ENCODE measurements at regions not wholly inside any gene's neighbourhood (a gene's known extent, or its start where the extent isn't known, plus 50 kb on each side); places are given as distances from the start of the nearest gene placed in this dataset.

DNA sequence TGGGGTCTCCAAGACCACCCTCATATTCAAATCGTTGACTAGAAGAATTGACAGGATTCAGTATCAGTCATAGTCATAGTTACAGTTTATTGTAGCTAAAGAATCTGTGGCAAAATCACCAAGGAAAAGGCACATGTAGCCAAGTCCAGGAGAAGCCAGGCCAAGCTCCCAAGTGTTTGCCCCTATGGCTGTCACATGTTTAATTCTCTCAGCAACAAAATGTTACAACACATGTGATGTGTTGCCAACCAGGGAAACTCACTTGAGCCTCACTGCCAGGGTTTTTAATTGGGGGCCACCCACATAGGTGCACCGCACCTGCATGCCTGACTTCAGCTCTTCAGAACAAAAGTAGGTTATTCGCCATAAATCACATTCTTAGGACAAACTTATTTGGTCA lies 1030.9 kb upstream of the CELF2 start:
- TF ChIP-seq, protein P1, sequence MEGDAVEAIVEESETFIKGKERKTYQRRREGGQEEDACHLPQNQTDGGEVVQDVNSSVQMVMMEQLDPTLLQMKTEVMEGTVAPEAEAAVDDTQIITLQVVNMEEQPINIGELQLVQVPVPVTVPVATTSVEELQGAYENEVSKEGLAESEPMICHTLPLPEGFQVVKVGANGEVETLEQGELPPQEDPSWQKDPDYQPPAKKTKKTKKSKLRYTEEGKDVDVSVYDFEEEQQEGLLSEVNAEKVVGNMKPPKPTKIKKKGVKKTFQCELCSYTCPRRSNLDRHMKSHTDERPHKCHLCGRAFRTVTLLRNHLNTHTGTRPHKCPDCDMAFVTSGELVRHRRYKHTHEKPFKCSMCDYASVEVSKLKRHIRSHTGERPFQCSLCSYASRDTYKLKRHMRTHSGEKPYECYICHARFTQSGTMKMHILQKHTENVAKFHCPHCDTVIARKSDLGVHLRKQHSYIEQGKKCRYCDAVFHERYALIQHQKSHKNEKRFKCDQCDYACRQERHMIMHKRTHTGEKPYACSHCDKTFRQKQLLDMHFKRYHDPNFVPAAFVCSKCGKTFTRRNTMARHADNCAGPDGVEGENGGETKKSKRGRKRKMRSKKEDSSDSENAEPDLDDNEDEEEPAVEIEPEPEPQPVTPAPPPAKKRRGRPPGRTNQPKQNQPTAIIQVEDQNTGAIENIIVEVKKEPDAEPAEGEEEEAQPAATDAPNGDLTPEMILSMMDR (IDR thresholded peaks at IDR 0.05; ENCODE audit: low read depth, low read length, missing control alignments), result no peak
- no peak overlapping the region for H3K4me3 ChIP-seq (replicated peaks; ENCODE audit: low read depth, low read length)
- no peak for DNase-seq (ENCODE audit: extremely low read depth, low read depth)

DNA sequence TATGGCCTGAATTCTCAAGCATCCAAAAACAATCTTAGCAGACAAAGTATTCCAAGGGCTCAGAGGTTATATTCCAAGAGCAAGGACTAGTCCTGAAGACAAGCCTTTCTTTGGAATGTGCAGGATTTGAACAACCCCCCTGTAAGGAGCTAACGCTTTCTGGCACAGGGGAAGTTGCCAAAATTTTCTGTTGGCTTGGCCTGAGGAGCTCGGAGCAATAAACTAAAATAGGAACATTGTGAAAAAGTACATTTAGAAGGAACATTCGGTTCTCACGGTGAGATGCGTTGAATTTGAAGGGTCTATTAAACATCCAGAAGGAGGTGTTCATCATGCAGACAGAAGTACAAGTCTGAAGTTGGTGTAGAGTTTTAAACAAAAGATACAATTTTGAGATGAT lies 1030.5 kb upstream of the CELF2 start:
- DNase-seq (ENCODE audit: extremely low read depth, low read depth), result no peak
- TF ChIP-seq, protein P1 (IDR thresholded peaks at IDR 0.05; ENCODE audit: low read depth, low read length, missing control alignments), result no peak
- no peak overlapping the region for H3K4me3 ChIP-seq (replicated peaks; ENCODE audit: low read depth, low read length)

DNA sequence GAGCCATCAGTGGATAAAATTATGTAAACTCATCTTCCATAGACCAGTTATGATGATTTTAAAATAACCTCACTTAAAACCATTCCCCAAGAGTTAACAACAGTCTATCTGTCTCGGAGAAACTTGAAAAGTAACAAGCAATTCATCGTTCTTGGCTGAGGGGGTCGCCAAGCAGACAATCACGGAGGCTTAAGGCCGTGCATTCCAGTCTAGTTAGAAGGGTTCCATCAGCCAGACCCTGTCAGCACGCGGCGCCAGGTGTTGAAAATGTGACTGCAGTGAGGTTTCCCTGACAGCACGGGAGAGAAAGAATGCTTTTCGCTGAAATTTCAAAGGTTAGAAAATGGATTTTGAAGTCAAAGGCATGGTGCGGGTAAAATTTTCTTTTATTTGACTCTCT lies 1025.0 kb upstream of the CELF2 start:
- TF ChIP-seq, protein P1 (IDR thresholded peaks at IDR 0.05; ENCODE audit: low read depth, low read length, missing control alignments), result no peak

DNA sequence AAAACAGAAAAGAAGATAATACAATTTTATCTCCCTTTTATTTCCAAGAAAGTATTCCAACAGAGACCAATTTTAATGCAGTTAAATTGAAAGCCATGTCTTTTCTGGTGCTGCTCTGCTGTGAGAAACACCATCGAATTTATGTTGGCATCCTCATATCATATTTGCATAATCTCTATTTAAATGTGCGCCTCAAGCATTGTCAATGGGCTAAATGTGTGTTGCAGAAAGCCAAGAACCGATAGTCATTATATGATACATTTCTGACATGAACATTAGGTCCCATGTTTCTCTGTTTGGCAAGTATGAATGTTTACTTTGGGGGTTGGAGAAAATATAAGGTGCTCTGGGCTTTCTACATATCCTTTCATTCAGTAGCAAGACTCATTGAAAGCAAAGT lies 1023.5 kb upstream of the CELF2 start:
- H3K4me3 ChIP-seq (replicated peaks; ENCODE audit: low read depth, low read length), result no peak overlapping the region
- DNase-seq (ENCODE audit: extremely low read depth, low read depth), result no peak
- TF ChIP-seq, protein P1 (IDR thresholded peaks at IDR 0.05; ENCODE audit: low read depth, low read length, missing control alignments), result no peak

More for the DNA sequence above, 1025.0 kb upstream of the CELF2 start:
- H3K4me3 ChIP-seq (replicated peaks; ENCODE audit: low read depth, low read length), result no peak overlapping the region
- DNase-seq (ENCODE audit: extremely low read depth, low read depth), result no peak

DNA sequence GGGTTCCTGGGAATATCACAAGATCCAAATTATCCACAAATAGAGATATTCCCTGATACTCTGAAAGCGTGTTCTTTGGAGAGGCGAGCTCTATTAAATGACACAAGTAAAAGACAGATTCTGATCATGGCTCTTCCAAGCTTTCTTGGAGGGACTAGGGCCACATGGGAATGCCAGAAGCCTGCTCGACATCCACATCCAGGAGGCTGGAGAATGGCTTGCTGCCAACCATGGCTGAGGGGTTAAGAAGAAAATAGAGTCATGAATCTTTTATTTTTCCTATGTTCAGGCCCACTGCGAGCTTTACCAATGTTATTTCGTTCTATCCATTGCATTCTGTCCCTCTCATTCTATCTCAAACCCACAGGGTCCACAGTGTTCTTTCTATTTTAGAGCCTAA lies 1018.0 kb upstream of the CELF2 start:
- TF ChIP-seq, protein P1 (IDR thresholded peaks at IDR 0.05; ENCODE audit: low read depth, low read length, missing control alignments), result no peak
- no peak for DNase-seq (ENCODE audit: extremely low read depth, low read depth)
- no peak overlapping the region for H3K4me3 ChIP-seq (replicated peaks; ENCODE audit: low read depth, low read length)

DNA sequence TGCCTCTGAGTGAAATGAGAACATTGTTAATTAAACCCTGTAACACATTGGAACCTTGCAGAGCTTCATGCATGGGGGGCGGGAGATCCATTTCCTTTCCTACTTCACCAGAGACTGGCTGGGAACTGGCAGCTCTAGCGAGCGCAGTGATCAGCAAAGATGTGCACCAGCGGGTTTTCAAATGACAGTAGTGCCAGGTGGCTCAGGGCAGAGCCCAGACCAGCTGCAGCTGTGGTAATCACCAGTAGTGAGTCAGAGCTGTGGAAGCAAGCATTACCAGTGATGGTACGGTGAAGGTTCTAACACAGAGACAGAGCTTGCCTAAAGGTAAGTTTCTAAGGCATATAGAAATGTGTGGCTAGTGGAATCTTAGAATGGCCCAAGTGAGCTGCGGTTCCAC lies 1009.7 kb upstream of the CELF2 start:
- no peak for DNase-seq (ENCODE audit: extremely low read depth, low read depth)
- TF ChIP-seq, protein P1 (IDR thresholded peaks at IDR 0.05; ENCODE audit: low read depth, low read length, missing control alignments), result no peak
- no peak overlapping the region for H3K4me3 ChIP-seq (replicated peaks; ENCODE audit: low read depth, low read length)

DNA sequence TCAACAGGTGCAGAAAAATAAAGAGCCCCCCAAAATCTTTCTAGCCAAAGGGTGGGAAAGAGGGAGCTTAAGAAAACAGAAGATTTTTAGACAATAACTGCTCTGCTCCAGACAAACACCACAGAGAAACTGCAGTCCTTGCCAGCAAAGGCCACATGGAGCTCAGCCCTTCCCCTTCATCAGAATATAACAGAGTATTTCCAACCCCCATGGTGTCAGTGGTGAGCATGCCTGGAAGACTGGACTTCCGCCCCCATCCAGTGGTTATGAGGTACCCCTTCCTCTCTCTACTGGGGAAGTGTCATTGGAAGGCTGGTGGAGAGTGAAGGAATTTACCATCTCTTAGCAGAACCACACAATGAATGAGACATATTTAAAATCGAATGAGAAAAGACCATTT lies 1007.3 kb upstream of the CELF2 start:
- H3K4me3 ChIP-seq (replicated peaks; ENCODE audit: low read depth, low read length), result no peak overlapping the region
- TF ChIP-seq, protein P1 (IDR thresholded peaks at IDR 0.05; ENCODE audit: low read depth, low read length, missing control alignments), result no peak
- no peak for DNase-seq (ENCODE audit: extremely low read depth, low read depth)
